GM06990 (cell line): ENCODE measurements at regions not wholly inside any gene's neighbourhood (a gene's known extent, or its start where the extent isn't known, plus 50 kb on each side); places are given as distances from the start of the nearest gene placed in this dataset.
"Not testable (repeated sequence)": the region's sequence is repeated elsewhere in the genome, so short reads cannot be mapped to it uniquely, and the experiment has no call there.

Source experiments
- DNase-seq: peaks from one replicate; pipeline ENCODE4 v3.0.0-alpha.2; 2011; ENCODE audit not compliant: insufficient read length; ENCODE audit errors: extremely low read depth
- H3K27me3 ChIP-seq: replicated peaks from 2 replicates; pipeline ENCODE4 v1.6.0; 2011; ENCODE audit warnings: low read length; ENCODE audit not compliant: control insufficient read depth, insufficient read depth
- H3K36me3 ChIP-seq: 2 replicates; pipeline ENCODE4 v1.5.1; 2011; ENCODE audit warnings: low read length; ENCODE audit not compliant: control insufficient read depth, insufficient read depth
- H3K4me3 ChIP-seq: replicated peaks from 2 replicates; pipeline ENCODE4 v1.5.1; 2011; ENCODE audit warnings: low read depth, mild to moderate bottlenecking, control low read depth, low read length
- CTCF ChIP-seq: IDR thresholded peaks from 2 replicates; pipeline ENCODE4 v1.5.1; 2011; ENCODE audit warnings: low read length, control low read depth, mild to moderate bottlenecking, inconsistent platforms; ENCODE audit not compliant: insufficient read depth, poor library complexity, severe bottlenecking

- Histone ChIP-seq H3K36me3 (no peaks in the 10 kb centered on the region), H3K27me3 (no peaks in the 10 kb centered on the region), H3K4me3 (no peak overlapping the region)
- TF ChIP-seq CTCF = no peak
- no peak for DNase-seq
Observed at GRCh38 chr13:88026241-88026640, 355.1 kb downstream of the SLITRK5 start.

GRCh38 chr13:88031980-88032559, 360.9 kb downstream of the SLITRK5 start:
- Histone ChIP-seq H3K27me3 (no peaks in the 10 kb centered on the region), H3K4me3 (no peak overlapping the region), H3K36me3 (no peaks in the 10 kb centered on the region)
- no peak for DNase-seq
- TF ChIP-seq CTCF = no peak

DNA sequence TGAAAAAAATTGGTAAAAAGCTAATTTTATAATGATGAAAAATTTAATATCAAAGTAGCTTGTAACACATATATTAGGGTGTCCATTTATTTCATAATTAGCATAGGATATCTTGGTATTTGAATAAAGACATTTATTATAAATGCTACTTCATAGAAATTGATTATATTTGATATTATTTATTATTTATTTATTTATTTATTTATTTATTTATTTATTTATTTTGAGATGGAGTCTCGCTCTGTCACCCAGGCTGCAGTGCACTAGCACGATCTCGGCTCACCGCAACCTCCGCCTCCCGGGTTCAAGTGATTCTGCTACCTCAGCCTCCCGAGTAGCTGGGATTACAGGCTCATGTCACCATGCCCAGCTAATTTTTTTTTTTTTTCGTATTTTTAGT, 365.0 kb downstream of the SLITRK5 start:
- not testable (repeated sequence) for H3K36me3 ChIP-seq, H3K4me3 ChIP-seq, DNase-seq, H3K27me3 ChIP-seq

- DNase-seq = no peak
- Histone ChIP-seq H3K27me3 (no peaks in the 10 kb centered on the region), H3K36me3 (no peaks in the 10 kb centered on the region), H3K4me3 (no peak overlapping the region)
- no peak for TF ChIP-seq CTCF
Observed at GRCh38 chr13:88042489-88042888, 371.3 kb downstream of the SLITRK5 start.

DNA sequence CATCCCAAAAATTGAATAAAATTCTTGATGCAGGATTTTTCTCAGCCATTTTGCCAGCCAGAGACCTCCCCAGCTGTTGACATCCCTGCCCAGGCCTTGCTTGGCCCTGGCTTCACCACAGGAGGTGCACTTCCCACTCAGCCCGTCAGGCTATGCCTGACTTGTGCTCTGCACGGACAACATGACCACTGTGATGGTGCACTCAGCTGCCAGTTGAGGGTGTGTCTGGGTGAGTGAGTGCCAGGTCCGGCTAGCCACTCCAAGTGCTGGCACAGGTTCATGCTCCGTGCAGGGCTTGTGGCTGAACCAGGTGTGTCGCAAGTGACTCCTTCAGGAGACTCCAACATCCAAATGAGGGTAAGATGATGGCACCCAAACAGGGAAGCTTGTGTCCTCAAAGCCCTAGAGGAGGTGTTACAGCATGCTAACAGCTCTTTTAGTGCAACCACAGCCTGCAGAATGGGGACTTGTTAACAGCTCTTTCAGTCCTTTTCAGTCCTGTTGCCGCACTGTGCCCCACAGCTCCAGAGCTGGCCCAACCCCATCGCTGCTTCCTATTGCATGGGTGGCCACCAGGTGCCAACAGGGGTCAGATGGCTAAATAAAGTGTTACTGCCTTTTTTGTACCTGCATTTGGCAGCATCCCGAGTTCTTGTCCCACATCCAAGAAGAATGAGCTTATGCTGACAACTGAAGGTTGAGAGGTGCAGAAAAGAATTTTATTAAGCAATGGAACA, 380.7 kb downstream of the SLITRK5 start:
- no peaks in the 10 kb centered on the region for H3K36me3 ChIP-seq
- H3K4me3 ChIP-seq = no peak overlapping the region
- H3K27me3 ChIP-seq = no peaks in the 10 kb centered on the region
- no peak for DNase-seq
- TF ChIP-seq CTCF = no peak

DNA sequence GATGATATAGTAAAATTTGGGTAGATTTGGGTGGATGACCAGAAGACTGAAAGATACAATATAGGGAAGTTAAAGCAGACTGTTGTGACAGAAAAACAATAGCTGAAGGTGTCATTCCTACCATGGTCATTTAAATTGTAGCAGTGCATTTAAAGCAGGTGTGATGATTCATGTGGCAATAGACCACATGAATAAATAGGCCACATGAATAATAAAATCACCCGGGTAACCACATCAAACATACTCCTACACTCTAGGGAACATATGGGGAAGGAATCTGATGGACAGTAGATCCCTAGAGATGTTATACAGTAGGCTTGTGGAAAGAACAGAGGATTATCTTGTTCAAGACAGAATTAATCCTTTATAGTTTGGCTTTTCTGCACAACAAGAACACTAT, 392.6 kb downstream of the SLITRK5 start:
- Histone ChIP-seq H3K36me3 (no peaks in the 10 kb centered on the region), H3K27me3 (no peaks in the 10 kb centered on the region), H3K4me3 (no peak overlapping the region)
- DNase-seq = no peak
- TF ChIP-seq CTCF = no peak
